ENCODE measurements at regions not wholly inside any gene's neighbourhood (a gene's known extent, or its start where the extent isn't known, plus 50 kb on each side); places are given as distances from the start of the nearest gene placed in this dataset.

- no peak for DNase-seq (ENCODE audit: low spot score)
These were observed 938.5 kb downstream of the FSTL5 start for GRCh38 chr4:161225327-161225726.

GRCh38 chr4:161222889-161223288 lies 940.9 kb downstream of the FSTL5 start:
- no peak for DNase-seq (ENCODE audit: low spot score)

- DNase-seq (ENCODE audit: low spot score), result no peak
These were observed 955.2 kb downstream of the FSTL5 start for GRCh38 chr4:161208564-161208963.

GRCh38 chr4:161206528-161207080 lies 957.2 kb downstream of the FSTL5 start:
- DNase-seq (ENCODE audit: low spot score), result no peak

GRCh38 chr4:161203865-161204264 lies 959.9 kb downstream of the FSTL5 start:
- no peak for DNase-seq (ENCODE audit: low spot score)

GRCh38 chr4:161197912-161198311 lies 965.9 kb downstream of the FSTL5 start:
- no peak for DNase-seq (ENCODE audit: low spot score)

GRCh38 chr4:161197474-161197873 lies 966.3 kb downstream of the FSTL5 start:
- no peak for DNase-seq (ENCODE audit: low spot score)

GRCh38 chr4:161189286-161190134 lies 974.3 kb downstream of the FSTL5 start:
- DNase-seq (ENCODE audit: low spot score), result no peak

- DNase-seq (ENCODE audit: low spot score), result no peak
These were observed 975.2 kb downstream of the FSTL5 start for GRCh38 chr4:161188578-161188977.

GRCh38 chr4:161187569-161187968 lies 976.2 kb downstream of the FSTL5 start:
- no peak for DNase-seq (ENCODE audit: low spot score)

- DNase-seq (ENCODE audit: low spot score), result no peak
These were observed 977.0 kb downstream of the FSTL5 start for GRCh38 chr4:161186750-161187149.

- no peak for DNase-seq (ENCODE audit: low spot score)
These were observed 977.8 kb downstream of the FSTL5 start for GRCh38 chr4:161186012-161186411.

- no peak for DNase-seq (ENCODE audit: low spot score)
These were observed 980.1 kb downstream of the FSTL5 start for GRCh38 chr4:161183729-161184128.

GRCh38 chr4:161182913-161183312 lies 980.9 kb downstream of the FSTL5 start:
- DNase-seq (ENCODE audit: low spot score), result no peak

GRCh38 chr4:161178310-161178709 lies 985.5 kb downstream of the FSTL5 start:
- no peak for DNase-seq (ENCODE audit: low spot score)

- no peak for DNase-seq (ENCODE audit: low spot score)
These were observed 991.3 kb downstream of the FSTL5 start for GRCh38 chr4:161172396-161173026.

- no peak for DNase-seq (ENCODE audit: low spot score)
These were observed 996.3 kb downstream of the FSTL5 start for GRCh38 chr4:161167539-161167938.

GRCh38 chr4:161160718-161161117 lies 1003.1 kb downstream of the FSTL5 start:
- no peak for DNase-seq (ENCODE audit: low spot score)

- DNase-seq (ENCODE audit: low spot score), result no peak
These were observed 1015.7 kb downstream of the FSTL5 start for GRCh38 chr4:161148051-161148450.

- DNase-seq (ENCODE audit: low spot score), result no peak
These were observed 1020.4 kb downstream of the FSTL5 start for GRCh38 chr4:161143375-161143774.

- no peak for DNase-seq (ENCODE audit: low spot score)
These were observed 1029.0 kb downstream of the FSTL5 start for GRCh38 chr4:161134795-161135194.

GRCh38 chr4:161133586-161134276 lies 1030.1 kb downstream of the FSTL5 start:
- no peak for DNase-seq (ENCODE audit: low spot score)
